GM21423 (cell line): ENCODE measurements at regions not wholly inside any gene's neighbourhood (a gene's known extent, or its start where the extent isn't known, plus 50 kb on each side); places are given as distances from the start of the nearest gene placed in this dataset.
"Not testable (repeated sequence)": the region's sequence is repeated elsewhere in the genome, so short reads cannot be mapped to it uniquely, and the experiment has no call there.

ENCODE experiments used
- ATAC-seq: cut with Tn5 transposase; IDR thresholded peaks from one replicate; pipeline ENCODE4 v1.9.1; 2021; ENCODE audit warnings: mild to moderate bottlenecking, moderate library complexity; ENCODE audit not compliant: unreplicated experiment

DNA sequence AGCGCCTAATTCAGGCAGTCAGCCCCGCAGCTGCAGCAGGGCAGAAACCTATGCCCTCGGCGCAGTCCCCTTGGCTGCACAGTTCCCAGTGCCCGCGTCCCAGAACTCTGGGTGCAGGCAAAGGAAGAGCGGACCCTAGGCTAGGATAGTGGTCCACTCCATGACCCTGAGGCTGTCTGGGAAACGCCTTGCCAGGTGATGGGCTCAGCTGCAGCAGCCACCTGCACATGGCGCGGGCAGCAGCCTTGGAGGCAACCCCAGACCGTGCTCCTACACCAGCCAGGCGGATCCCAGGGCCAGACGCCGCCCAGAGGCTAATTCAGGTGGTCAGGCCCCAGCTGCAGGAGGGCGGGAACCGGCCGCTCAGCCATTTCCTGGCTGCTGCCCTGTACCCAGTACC is 83.0 kb downstream of the POTEC start:
- ATAC-seq = not testable (repeated sequence)

DNA sequence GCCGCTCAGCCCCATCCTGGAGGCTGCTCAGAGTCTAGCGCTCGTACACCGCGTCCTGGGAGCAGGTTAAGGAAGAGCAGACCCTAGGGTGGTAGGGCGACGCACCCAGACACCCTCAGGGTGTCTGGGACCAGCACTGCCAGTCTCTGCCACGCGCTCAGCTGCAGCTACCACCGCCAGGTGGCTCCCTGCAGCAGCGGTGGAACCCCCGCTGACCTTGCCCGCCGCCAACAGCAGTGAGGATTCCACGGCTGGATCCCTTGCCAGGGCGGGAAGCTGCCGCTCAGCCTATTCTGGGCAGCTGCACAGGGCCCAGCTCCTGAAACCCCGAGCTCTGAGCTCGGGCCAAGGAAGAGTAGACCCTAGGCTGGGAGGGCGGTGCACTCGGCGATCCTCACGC is 83.6 kb downstream of the POTEC start:
- not testable (repeated sequence) for ATAC-seq

GRCh38 chr18:14458009-14458945 is 85.1 kb downstream of the POTEC start:
- ATAC-seq = not testable (repeated sequence)

DNA sequence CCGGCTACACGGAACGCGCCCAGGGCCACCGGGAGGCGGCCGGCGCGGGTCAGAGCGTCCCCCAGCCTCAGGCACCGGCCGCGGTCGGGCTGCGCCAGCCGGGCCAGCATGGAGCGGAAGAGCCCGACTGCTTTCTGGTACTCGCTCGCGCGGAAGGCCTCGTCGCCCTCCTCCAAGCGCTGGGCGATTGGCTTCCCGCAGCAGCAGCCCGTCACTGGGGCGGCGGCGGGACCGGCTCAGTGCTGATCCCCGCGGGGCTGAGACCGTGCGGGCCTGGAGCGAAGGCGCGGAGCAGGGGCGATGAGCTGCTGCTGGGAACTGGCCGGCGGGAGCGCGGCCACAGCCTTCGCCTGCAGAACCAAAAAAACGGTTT is 92.8 kb downstream of the POTEC start:
- ATAC-seq = not testable (repeated sequence)

- ATAC-seq = not testable (repeated sequence)
Measured at GRCh38 chr18:14449995-14450636, 93.3 kb downstream of the POTEC start.

DNA sequence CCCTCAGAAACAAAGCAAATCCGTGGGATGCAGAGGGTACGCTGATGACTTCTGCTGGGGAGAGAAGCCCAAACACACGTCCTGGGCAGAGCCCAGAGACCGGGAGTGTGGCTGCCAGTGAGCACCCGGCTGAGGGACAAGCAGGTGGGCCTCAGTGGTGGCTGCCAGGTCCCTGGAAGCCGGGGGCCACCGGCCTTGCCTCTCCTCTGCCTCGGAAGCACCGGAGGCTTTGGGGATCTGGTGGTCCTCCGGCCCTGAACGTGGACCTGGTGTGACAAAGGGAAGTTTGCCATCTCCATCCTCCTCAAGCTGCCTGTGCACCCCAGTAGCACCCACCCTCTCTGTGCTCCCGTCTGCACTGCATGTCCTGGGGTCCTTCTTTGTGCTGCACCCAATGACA is 94.3 kb downstream of the POTEC start:
- not testable (repeated sequence) for ATAC-seq

DNA sequence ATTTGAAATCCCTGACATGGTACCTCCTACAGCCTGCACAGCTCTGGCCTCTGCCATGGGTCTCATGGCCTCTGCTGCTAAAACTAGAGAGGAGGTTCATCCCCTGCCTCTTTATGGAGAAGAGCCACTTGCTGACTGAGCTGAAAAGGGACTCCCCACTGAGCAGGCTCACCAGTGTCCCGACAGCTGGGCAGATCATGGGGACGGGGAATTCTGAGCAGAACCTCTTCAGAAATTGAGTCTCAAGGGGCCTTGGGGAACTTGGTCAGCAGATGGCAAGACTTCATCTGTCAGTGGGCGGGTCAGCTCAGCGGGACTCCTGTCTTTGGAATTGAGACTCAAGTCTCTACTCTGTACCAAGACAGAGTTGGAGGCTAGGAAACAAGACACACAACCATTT is 95.7 kb downstream of the POTEC start:
- not testable (repeated sequence) for ATAC-seq

DNA sequence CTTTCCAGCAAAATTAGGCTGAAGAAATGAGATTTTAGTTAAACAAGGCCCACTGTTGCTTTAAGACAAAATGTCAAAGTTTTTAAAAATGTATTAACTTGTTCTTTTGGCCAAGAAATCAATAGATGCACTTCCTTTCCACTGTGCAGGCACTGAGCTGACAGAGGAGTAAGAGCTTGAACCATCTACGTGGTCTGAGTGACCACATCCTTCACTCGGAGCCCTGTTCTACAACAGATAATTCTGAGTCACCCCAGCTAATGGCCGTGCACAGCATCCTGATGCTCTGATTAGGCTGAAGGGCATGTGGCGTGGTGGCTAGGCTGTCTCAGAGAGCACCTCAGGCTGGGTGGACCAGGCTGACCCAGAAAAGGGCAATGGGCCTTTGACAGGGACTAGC is 107.9 kb downstream of the POTEC start:
- ATAC-seq = not testable (repeated sequence)

- ATAC-seq = not testable (repeated sequence)
Measured at GRCh38 chr18:14432371-14432770, 111.0 kb downstream of the POTEC start.

- not testable (repeated sequence) for ATAC-seq
Measured at GRCh38 chr18:14431031-14431521, 112.3 kb downstream of the POTEC start.

GRCh38 chr18:14415806-14416205 is 127.6 kb downstream of the POTEC start:
- ATAC-seq = not testable (repeated sequence)

- not testable (repeated sequence) for ATAC-seq
Measured at GRCh38 chr18:14415399-14415798, 128.0 kb downstream of the POTEC start.

GRCh38 chr18:14395533-14395932 is 147.9 kb downstream of the POTEC start:
- ATAC-seq = not testable (repeated sequence)

DNA sequence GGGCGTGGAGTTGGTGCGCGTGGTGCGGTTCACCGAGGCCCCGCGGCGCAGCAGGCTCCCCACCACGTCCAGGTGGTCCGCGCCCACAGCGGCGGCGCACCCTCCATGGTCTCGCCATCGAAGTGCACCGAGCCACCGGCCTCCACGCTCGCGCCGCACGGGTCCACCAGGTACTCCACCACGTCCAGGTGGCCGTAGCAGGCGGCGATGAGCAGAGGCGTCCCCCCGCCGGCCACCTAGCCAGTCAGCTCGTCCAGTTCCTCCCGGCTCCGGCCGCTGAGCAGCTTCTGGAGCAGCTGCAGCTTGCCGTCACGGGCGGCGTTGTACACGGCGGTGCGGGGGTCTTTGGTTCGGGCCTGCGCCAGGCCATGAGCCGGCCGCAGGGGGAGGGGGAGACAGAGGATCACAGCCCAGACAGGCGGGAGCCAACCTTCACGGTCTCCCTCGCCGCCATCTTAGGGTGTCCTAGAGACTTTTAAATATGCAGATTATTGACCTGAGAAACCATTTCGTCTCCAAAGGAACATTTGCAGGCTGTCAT is 149.8 kb downstream of the POTEC start:
- ATAC-seq = not testable (repeated sequence)

- ATAC-seq = not testable (repeated sequence)
Measured at GRCh38 chr18:14392604-14393003, 150.8 kb downstream of the POTEC start.

GRCh38 chr18:14384961-14385360 is 158.4 kb downstream of the POTEC start:
- not testable (repeated sequence) for ATAC-seq

DNA sequence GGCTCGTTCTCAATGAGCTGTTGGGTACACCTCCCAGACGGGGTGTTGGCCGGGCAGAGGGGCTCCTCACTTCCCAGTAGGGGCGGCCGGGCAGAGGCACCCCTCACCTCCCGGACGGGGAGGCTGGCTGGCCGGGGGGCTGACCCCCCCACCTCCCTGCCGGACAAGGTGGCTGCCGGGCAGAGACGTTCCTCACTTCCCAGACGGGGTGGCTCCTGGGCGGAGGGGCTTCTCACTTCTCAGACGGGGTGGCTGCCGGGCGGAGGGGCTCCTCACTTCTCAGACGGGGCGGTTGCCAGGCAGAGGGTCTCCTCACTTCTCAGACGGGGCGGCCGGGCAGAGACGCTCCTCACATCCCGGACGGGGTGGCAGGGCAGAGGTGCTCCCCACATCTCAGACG is 160.7 kb downstream of the POTEC start:
- not testable (repeated sequence) for ATAC-seq

DNA sequence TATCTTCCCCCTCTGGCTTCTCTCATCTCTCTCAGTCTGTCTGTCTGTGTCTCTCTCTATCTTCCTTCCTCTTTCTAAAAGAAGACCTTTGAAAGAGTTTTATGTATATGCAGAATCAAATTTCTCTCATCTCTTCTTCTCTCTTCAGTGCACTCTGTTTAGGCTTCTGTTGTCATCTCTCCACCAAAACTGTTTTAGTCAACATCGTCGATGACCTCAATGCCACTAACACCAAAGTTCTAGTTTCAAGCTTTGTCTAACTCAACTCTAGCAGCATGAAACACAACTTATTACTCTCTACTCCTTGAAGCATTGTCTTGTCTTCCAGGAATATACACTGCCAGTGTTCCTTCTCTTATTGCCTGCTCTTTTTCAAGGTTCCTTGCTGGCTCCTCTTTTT is 163.9 kb downstream of the POTEC start:
- not testable (repeated sequence) for ATAC-seq

GRCh38 chr18:14378376-14378775 is 165.0 kb downstream of the POTEC start:
- ATAC-seq = not testable (repeated sequence)

- not testable (repeated sequence) for ATAC-seq
Measured at GRCh38 chr18:14361346-14361745, 182.1 kb downstream of the POTEC start.

- not testable (repeated sequence) for ATAC-seq
Measured at GRCh38 chr18:14357553-14358297, 185.7 kb downstream of the POTEC start.
